Activated B cell treated with CpG ODN at 0.5 μM for 24 hours (primary cell): ENCODE measurements at regions not wholly inside any gene's neighbourhood (a gene's known extent, or its start where the extent isn't known, plus 50 kb on each side); places are given as distances from the start of the nearest gene placed in this dataset.
"Not testable (repeated sequence)": the region's sequence is repeated elsewhere in the genome, so short reads cannot be mapped to it uniquely, and the experiment has no call there.

Experiments used
- ATAC-seq: fragments of 200-7000 bp; cut with Tn5 transposase; one replicate; pipeline ENCODE4 v1.10.0; 2021; ENCODE audit warnings: low read depth, mild to moderate bottlenecking, moderate library complexity
- CTCF ChIA-PET: fragments of 350-600 bp; sonication (Branson Sonifier 250); formaldehyde crosslinking; loops from one replicate; lab custom pipeline; 2021; ENCODE audit warnings: antibody characterized with exemption; lab: Charles Lee
- POLR2A ChIA-PET: fragments of 350-600 bp; sonication (Branson Sonifier 250); formaldehyde crosslinking; loops from one replicate; lab custom pipeline; 2021; ENCODE audit warnings: antibody characterized with exemption; lab: Charles Lee
- DNase-seq: peaks from one replicate; pipeline ENCODE4 v3.0.0; 2022
- H3K27ac Mint-ChIP-seq: one replicate; pipeline ENCODE4 v1.8.0; 2020; ENCODE audit warnings: mixed read lengths
- H3K27me3 Mint-ChIP-seq: one replicate; pipeline ENCODE4 v1.8.0; 2021; ENCODE audit warnings: mixed read lengths
- H3K36me3 Mint-ChIP-seq: one replicate; pipeline ENCODE4 v1.8.0; 2021; ENCODE audit warnings: low read depth, mixed read lengths
- H3K4me1 Mint-ChIP-seq: one replicate; pipeline ENCODE4 v1.8.0; 2021; ENCODE audit warnings: mixed read lengths
- H3K4me3 Mint-ChIP-seq: one replicate; pipeline ENCODE4 v1.8.0; 2020; ENCODE audit warnings: mild to moderate bottlenecking, mixed read lengths
- H3K9me3 Mint-ChIP-seq: one replicate; pipeline ENCODE4 v1.8.0; 2020; ENCODE audit warnings: mixed read lengths
- intact Hi-C: fragments of 100-400 bp; cut with micrococcal nuclease; formaldehyde crosslinking; loops from one replicate; pipeline ENCODE4 v1.15.1; 2024
- TF ChIP-seq, protein P1 (sequence below): fragments of 200-600 bp; IDR thresholded peaks from one replicate; pipeline ENCODE4 v1.8.0; 2022; ENCODE audit warnings: antibody characterized with exemption, mild to moderate bottlenecking

DNA sequence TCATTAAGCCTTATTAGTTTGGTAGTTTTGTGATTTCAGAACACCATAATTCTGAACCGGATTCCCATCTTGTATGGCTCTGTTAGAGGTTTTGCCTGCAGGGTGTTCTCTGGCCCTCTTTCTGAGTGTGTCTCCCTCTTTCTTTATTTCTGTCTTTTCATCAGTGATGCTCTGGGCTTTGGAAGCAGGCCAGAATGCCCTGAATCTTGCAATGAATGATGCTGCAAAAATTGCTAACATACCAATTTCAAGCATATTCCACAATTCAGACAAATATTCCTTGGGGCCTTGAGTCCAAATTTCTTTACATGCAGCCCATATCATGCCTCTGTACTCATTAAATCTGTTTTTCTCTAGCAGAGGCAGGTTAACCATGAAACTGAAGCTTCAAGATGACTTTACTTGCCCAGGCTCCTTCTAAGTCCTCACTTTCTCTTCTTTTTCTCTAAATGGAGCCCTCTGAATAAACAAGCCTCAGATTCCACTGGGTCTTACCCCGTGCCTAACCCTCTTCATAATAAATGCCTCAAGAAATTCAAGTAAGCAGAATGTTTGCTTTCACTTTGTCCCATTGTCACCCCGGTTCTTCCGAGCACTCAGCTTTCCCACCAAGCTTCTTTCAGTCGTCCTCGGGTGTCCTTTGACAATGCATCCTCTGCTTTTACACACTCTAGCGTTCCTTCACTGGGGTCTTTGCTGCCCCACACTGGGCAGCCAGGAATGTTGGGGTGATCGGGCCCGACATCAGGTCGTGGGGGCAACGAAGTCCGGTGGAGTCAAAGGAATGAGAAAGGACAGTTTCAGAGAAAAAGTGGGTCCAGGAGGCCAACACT, 78.8 kb upstream of the SLC38A4 start:
- Mint-ChIP-seq H3K4me1 (peaks cover 3% of the 10 kb centered on the region), H3K27ac (no peak overlapping the region), H3K36me3 (no peaks in the 10 kb centered on the region), H3K4me3 (no peak overlapping the region), H3K9me3 (peaks cover under 1% of the 10 kb centered on the region), H3K27me3 (peaks cover 10% of the 10 kb centered on the region)
- intact Hi-C loops: no loop called here
- CTCF ChIA-PET: no interaction called here
- TF ChIP-seq, protein P1, sequence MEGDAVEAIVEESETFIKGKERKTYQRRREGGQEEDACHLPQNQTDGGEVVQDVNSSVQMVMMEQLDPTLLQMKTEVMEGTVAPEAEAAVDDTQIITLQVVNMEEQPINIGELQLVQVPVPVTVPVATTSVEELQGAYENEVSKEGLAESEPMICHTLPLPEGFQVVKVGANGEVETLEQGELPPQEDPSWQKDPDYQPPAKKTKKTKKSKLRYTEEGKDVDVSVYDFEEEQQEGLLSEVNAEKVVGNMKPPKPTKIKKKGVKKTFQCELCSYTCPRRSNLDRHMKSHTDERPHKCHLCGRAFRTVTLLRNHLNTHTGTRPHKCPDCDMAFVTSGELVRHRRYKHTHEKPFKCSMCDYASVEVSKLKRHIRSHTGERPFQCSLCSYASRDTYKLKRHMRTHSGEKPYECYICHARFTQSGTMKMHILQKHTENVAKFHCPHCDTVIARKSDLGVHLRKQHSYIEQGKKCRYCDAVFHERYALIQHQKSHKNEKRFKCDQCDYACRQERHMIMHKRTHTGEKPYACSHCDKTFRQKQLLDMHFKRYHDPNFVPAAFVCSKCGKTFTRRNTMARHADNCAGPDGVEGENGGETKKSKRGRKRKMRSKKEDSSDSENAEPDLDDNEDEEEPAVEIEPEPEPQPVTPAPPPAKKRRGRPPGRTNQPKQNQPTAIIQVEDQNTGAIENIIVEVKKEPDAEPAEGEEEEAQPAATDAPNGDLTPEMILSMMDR: no peak
- POLR2A ChIA-PET: no interaction called here
- ATAC-seq (no peak), DNase-seq (no peak)

DNA sequence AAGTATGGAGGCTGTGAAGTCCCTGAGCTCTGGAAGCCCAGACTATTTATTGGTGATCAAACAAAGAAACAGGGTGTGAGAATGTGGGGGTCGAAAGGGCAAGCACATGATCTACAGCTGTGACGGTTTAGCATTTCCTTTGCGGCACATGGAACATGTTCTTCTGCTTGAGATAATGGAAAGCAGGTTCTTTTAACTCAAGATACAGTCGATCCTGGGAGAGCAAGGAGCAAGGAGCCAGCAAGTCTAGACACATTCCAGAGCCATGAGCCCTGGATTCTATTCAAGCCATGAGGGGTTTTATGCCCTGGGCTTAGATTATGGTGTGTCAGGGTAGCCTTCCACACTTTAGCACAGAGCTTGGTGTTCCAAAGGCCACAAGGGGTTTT, 79.4 kb upstream of the SLC38A4 start:
- H3K4me3 Mint-ChIP-seq, H3K27ac Mint-ChIP-seq, ATAC-seq, POLR2A ChIA-PET, CTCF ChIA-PET, DNase-seq, H3K36me3 Mint-ChIP-seq, H3K9me3 Mint-ChIP-seq, intact Hi-C loops, H3K4me1 Mint-ChIP-seq: not testable (repeated sequence)
- H3K27me3 Mint-ChIP-seq: peaks cover 13% of the 10 kb centered on the region

DNA sequence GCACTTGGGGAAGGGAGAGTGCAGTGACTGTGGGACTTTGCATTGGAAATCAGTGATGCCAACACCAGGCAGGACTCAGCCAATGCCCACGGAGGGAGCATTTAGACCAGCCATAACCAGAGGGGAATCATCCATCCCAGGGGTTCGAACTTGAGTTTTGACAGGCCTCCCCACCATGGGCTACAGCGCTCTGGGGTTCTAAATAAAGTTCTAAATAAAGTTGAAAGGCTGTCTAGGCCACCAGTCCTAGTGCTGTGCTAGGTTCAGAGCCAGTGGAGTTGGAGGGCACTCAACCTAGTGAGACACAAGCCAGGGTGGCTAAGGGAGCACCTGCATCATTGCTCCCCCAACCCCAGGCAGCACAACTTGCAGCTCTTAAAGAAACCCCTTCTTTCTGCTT, 82.0 kb upstream of the SLC38A4 start:
- ChIA-PET POLR2A (no interaction called here), CTCF (no interaction called here)
- no peak for ATAC-seq
- H3K27ac Mint-ChIP-seq: no peak overlapping the region
- H3K4me1 Mint-ChIP-seq: no peaks in the 10 kb centered on the region
- H3K4me3 Mint-ChIP-seq: no peak overlapping the region
- TF ChIP-seq, protein P1: no peak
- DNase-seq: no peak
- intact Hi-C loops: no loop called here
- no peaks in the 10 kb centered on the region for H3K36me3 Mint-ChIP-seq
- H3K9me3 Mint-ChIP-seq: peaks cover 17% of the 10 kb centered on the region
- H3K27me3 Mint-ChIP-seq: peaks cover 17% of the 10 kb centered on the region

DNA sequence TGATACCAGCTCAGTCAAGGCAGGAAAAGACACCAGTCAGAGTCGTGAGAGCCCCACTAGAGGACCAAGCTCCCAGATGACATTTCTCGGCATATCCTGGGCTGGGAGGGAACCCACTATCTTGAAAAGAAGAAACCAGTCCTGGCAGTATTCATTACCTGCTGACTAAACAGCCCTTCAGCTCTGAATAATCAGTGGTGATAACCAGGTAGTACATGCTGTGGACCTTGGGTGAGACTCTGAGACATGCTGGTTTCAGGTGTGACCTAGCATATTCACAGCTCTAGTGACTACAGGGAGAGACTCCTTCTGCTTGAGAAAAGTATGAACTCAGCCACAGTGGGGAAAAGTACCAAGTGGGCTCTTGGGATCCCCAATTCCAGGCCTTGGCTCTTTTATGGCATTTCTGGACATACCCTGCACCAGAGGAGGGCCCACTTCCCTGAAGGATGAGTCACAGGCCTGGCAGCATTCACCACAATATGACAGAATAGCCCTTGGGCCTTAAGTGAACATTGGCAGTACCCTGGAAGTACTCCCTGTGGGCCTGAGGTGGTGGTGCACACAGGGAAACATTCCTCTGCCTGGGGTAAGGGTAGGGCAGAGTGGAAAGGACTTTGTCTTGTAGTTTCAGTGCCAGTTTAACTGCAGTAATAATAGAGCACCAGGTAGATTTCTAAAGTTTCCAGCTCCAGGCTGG, 82.6 kb upstream of the SLC38A4 start:
- Mint-ChIP-seq H3K4me1 (no peaks in the 10 kb centered on the region), H3K27ac (no peak overlapping the region), H3K4me3 (no peak overlapping the region), H3K36me3 (no peaks in the 10 kb centered on the region), H3K27me3 (peaks cover 17% of the 10 kb centered on the region), H3K9me3 (peaks cover 17% of the 10 kb centered on the region)
- ChIA-PET POLR2A (no interaction called here), CTCF (no interaction called here)
- no peak for ATAC-seq
- no peak for DNase-seq
- intact Hi-C loops: no loop called here
- TF ChIP-seq, protein P1: no peak

DNA sequence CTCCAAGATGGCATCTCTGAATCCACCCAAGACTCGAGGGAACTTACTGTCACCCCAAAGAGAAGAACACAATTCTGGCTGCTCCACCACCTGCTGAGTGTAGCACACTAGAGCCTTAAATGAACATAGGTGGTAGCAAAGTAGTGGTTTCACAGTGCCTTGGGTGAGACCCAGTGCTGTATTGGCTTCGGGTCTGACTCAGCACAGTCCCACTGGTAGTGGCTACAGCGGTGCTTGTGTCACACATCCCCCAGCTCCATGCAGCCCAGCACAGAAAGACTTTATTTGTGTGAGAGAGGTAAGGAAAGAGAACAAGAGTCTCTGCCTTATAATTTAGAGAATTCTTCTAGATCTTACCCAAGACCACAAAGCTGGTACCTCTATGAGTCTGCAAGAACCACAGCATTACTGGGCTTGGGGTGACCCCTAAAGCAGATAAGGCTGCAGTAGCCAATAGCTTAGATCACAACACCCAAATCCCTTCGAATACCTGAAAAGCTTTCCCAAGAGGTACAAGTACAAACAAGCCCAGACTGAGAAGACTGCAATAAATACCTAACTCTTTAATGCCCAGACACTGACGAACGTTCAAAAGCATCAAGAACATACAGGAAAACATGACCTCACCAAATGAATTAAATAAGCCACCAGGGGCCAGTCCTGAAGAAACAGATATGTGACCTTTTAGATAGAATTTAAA, 83.3 kb upstream of the SLC38A4 start:
- Mint-ChIP-seq H3K9me3 (peaks cover 17% of the 10 kb centered on the region), H3K4me3 (no peak overlapping the region), H3K36me3 (no peaks in the 10 kb centered on the region), H3K27me3 (peaks cover 17% of the 10 kb centered on the region), H3K4me1 (no peaks in the 10 kb centered on the region), H3K27ac (no peak overlapping the region)
- DNase-seq (no peak), ATAC-seq (no peak)
- TF ChIP-seq, protein P1: no peak
- intact Hi-C loops: no loop called here
- CTCF ChIA-PET: no interaction called here
- POLR2A ChIA-PET: no interaction called here
